HG02885 (cell line): ENCODE measurements at regions not wholly inside any gene's neighbourhood (a gene's known extent, or its start where the extent isn't known, plus 50 kb on each side); places are given as distances from the start of the nearest gene placed in this dataset.

ENCODE experiments used
- ATAC-seq: cut with Tn5 transposase; IDR thresholded peaks from one replicate; pipeline ENCODE4 v1.9.1; 2021; ENCODE audit warnings: mild to moderate bottlenecking; ENCODE audit not compliant: unreplicated experiment, poor library complexity

DNA sequence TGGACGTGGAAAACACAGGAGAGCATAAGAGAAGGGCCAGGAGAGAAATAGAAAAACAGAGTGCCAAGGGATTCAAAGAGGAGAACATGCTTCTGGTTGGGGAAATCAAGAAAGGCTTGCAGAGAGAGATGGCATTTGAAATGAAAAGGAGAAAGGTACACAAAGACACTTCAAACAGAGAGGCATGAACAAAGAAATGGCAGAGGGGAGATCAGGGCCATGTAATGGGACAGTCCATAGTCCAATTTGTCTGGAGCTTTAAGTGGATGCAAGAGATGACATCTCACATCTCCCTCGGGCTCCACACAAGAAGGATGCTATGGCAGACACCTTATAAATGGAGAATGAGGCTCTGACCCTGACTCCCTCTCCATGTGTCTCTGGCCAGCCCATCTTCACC lies 331.1 kb downstream of the MLLT3 start:
- no peak for ATAC-seq

DNA sequence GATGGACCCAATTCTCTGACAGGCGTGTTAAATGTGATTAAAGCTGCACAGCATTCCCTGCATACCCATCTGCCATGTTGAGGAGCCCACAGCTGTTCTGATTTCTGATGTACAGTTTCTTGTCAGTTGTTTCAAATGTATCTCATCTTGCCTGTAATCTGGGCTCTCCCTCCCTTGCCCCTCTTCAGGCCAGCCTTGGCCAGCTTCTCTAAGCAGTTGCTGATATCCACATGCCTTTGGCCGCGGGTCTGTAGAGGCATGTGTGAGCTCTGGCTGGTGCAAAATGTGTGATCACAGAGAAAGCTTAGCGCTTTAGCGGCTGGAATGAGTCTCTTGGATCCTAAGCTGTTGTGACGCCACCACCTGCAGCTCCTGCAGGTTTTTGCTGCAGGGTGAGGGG lies 332.0 kb downstream of the MLLT3 start:
- no peak for ATAC-seq

DNA sequence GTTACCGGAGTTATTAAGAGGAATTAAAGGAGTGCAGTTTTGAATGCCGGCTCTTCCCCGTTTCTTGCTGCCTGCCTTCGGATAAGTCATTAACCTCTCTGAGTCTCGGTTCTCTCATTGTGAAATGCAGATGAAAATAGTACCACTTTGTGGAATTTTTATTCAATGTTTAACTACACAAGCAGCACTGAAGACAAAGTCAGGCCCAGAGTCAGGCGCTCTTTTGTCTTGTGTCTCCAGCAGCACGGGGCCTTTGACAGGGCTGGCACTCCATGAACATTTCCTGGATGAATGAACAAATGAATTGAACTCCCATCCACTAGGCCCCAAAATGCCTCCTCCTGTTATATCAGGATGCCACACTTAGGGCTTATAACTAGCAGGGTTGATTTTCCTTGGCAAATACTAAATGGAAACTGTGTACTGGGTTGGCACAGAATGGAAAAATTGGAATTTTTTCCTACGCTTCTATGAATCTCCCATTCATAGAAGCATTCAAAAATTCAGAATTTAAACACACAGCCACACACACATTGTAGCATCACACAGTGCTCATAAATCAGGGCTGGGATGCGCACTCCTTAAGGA lies 332.8 kb downstream of the MLLT3 start:
- ATAC-seq = no peak

DNA sequence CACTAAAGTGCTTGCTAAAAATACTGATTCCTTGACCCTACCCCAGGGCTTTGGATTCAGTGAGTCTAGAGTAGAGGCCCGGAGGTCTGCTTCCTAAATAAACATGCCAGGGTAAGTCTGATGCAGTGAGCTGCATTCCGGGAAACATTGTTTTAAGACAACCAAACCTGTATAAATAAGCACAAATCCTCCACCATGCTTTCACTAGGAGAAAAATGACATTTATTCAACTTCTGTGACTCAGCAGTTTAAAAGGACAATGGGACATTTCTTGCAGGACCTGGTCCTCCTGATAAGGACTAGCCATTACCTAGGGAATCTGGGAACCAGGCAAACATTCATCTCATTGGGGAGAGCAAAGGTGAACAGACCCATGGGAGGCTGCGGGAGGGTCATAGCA lies 335.3 kb downstream of the MLLT3 start:
- ATAC-seq = no peak

DNA sequence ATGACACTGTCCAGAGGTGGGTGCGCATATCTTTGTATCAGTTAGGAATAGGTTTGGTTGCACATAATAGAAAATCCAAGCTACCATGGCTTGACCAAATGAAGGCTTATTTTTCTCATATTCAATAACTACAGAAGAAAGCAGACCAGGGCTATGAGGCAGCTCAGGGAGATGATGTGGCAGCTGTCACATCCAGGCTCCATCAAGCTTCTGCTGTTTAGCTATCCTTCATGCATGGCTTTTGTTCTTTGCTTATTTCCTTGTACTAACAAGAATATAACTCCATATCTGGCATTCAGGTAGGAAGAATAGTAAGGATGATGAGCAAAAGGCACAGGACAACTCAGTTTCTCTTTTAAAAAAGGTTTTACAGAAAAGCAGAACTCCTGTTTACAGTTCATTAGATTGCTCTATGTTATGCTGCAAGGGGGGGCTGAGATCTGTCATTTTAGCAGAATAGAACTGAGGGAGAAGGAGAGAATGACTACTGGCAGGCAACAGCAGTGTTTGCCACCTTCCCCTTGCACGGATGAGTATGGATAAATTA lies 336.1 kb downstream of the MLLT3 start:
- ATAC-seq = no peak

DNA sequence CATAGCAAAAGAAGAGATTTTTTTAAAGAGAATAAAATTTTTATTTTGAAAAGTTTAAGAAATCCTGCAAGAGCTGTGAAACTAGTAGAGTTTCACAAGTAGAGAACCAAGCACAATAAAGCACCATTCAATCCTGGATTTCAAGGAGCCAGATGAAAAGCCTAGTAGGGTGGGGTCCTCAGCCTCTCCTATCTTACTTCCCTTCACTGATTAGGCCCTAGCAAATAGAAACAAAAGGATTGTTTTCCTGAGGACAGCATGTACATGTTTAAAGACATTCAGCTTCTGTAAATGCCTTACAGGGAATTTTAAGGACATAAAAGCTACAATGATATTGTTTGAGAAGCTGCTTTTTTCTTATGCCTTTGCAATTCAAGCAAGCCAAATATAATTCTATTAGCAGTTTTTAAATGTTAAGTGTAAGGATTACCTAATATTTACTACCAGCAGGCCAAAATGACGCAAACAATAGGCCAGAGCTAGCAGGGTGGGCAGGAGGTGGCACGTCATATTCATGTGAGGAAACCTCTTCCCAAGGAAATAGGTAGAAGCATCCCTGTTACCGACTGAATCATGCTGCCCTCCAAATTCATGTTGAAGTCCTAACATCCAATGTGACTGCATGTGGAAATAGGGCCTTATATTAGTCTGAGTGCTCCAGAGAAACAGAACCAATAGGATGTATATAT lies 337.6 kb downstream of the MLLT3 start:
- no peak for ATAC-seq

DNA sequence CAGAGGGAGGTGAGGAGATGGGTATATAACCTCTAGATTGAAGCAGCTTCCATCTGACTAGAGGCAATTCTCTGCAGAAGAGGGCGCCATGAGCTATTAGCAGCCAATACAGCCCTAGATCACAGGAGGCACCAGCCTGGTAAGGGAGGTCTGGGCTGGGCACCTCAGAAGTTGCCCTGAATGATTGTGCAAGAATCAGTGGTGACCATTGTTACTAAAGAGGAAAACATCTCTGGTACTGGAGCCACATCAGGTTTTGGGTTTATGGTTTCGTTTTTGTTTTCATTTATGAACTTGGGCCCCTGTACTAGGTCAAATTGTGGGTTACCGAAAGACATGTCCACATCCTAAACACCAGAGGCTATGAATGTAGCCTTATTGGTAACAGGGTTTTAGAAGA lies 342.0 kb downstream of the MLLT3 start:
- ATAC-seq = no peak

DNA sequence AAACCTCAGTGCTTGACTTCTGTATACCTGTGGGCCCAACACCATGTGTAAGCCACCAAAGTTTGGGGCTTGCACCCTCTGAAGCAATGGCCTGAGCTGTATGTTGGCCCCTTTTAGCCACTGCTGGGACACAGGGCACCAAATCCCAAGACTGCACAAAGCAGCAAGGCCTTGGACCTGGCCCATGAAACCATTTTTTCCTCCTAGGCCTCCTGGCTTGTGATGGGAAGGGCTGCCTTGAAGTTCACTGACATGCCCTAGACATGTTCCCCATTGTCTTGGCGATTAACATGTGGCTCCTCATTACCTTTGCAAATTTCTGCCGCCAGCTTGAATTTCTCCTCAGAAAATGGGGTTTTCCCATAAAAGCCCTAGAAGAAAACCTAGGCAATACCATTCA lies 345.5 kb downstream of the MLLT3 start:
- no peak for ATAC-seq

DNA sequence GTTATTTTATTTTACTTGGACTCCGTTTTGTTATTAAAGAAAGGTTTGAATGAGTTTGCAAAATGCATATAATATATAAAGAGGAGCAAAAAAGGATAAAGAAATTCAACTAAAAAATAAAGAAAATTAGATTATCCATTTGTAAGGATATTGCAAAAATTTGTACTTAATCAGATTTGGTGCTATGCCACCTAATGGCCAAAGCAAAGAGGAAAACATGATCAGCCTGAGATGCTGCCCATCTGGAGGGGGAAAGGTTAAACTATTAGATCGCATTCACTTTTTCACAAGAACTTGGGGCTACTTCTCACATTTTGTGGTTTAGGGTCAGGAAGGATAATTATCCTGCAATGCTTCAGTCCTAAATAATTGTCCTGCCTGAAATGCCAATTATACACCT lies 350.6 kb downstream of the MLLT3 start:
- ATAC-seq = no peak

DNA sequence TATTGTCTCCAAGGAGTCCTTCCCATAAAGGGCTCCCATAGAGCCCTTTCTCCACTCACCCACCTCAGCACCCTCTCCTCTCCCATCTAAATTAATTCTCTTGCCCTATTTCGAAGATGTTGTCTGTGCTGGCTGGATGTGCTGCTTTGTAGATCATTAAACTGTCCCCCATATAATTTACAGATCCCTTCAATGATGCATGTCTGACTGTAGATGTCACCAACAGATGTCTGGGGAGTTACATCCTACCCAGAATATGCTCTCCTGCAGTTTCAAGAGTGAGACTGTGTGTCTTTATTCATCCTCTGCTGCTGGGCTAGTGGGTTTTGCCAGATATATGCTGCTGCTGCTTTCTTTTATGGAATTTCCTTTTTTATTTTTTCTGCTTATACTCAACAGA lies 351.2 kb downstream of the MLLT3 start:
- ATAC-seq = no peak

DNA sequence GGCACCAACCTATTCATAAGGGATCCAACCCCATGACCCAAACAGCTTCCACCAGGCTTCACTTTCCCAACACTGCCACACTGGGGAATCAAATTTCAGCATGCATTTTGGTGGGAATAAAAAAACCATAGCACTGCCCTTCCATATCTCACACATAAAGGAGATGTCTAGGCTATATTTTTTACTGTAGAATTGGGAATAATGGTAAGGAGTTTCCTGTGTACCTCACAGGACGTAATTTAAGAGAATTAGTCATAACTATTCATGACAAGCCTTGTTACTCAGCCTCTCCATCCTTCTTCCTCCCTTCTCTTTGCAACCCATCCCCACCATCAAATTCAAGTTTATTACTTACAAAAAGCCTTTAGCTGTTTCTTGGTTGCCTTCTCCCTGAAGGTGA lies 352.1 kb downstream of the MLLT3 start:
- ATAC-seq = no peak

DNA sequence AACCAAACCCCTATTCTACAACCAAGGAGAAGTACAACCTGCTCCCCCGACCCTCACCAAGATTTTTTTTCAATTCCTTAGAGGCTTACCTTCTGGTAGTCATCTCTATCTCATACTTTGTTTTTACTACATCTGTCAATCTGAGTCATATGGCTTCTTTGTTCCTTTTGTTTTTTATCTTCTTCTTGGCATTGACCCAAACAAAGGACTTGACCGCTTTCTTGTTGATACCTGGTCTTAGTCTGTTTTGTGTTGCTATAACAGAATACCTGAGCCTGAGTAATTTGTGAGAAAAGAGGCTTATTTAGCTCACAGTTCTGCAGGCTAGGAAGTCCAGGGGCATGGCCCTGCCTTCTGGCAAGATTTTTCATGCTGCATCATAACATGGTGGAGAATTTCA lies 352.7 kb downstream of the MLLT3 start:
- no peak for ATAC-seq

DNA sequence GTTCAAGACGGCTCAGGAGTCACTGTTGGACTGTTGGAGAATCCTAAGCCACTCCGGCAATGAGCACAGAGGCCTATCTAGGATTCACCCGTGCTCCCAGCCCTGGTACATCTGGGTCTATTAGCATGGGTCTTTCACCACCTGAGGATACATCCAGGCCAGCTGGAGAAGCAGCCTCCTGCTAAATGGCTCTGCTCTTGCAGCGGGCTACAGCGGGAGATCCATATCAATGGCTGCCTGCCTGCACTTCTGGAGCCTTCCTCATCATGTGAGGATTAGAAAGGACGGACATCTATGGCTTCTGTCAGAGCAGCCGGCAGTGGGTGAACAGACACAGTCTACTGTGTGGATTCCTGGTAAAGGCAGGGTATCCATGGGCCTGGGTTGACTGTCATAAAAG lies 357.4 kb downstream of the MLLT3 start:
- no peak for ATAC-seq

DNA sequence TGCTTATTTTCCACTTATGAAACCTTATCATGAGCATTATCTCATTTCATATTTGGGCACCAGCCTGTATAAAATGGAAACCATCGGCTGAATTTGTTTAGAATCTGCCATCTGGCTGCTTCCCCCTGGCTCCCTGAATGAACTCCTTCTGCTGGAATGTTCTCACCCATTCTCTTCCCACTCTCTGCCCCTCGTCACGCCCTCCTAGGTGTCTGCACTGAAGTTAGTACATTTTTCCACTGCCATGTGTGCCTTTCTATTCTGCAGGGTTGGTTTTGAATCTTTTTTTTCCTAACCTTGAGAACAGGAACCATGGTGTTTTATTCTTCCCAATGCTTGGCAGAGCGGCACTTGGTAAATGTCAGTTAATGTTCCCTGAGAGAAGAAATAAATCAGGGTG lies 359.7 kb downstream of the MLLT3 start:
- ATAC-seq = no peak

DNA sequence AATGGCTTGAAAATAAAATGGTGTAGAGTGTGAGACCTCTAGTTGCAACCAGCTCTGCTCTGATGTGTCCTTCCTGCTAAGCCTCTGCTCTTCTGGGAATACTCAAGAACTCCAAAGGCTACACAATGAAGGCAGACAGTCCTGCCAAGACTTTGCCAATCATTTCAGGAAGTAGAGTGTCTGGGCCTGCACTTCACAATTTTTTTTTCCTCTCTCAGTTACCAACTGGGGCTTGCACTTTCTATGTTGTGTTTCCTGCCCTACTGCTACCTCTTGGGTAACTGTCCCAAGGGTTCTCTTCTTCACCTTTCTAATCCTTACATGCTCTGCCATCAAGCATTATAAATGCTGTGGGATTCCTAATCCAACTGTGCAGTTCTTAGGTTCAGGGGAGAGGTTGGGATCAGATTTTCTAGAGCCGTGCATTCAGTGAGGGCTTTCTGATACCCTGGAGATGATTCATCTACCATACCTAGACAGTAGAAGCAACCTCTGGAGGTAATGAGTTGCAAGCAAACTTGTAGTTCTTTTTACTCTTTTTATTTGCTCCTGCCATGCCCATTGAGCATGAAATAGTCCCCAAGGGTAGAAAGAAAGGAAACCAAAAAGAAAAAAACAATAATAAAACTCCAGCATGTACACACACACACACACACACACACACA lies 365.9 kb downstream of the MLLT3 start:
- ATAC-seq = no peak

DNA sequence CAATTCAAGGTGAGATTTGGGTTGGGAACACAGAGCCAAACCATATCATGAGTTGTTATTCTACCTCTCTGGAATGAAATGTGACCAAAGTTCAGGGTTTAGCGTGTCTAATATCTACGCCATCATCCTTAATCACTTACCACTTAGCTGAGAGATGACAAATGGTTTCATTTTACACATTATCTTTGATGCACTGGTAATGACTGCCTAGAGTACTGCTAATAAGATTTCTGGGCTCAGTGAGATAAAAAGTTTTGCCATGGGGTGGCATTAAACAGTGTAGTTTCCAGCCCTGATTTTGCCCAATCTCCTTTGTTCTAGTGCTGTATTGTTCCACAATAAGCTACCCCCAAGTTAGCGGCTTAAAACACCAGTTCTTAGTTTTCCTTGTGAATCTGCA lies 367.2 kb downstream of the MLLT3 start:
- no peak for ATAC-seq

DNA sequence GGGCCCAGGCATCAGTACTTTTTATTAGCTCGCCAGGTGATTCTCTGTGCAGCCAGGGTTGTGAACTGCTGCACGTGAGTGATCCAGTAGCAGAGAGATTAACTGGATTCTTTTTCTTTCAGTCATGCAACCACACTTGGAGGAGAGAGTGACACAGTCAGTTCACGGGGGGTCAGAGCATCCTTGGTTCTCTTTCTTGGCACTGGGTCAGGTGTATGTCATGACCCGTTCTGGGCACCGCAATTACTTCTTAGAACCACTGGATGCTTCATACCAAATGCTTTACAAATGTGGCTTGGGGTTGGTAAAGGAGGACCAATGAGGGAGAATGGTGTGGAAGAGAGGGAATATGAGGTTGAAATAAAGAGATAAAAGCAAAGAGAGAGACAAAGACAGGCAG lies 368.7 kb downstream of the MLLT3 start:
- no peak for ATAC-seq

DNA sequence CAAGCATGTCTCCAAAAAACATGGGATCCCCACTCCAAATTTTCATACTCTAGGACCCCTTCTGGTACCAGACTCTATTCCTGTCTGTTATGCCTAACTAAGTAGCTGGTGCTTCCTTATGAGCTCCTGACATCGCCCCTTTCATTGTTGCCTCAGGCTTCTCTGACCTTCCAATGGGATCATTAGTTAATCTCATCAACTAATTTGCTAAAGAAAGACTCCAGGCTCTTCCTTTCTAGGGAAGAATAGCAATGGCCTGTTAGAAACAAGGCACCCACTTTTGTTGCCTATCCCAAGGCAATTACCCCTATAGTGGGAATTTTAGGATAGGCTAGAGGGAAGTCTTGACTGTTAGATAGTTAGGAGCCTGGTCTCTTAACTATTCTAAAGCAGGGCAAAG lies 369.5 kb downstream of the MLLT3 start:
- no peak for ATAC-seq

DNA sequence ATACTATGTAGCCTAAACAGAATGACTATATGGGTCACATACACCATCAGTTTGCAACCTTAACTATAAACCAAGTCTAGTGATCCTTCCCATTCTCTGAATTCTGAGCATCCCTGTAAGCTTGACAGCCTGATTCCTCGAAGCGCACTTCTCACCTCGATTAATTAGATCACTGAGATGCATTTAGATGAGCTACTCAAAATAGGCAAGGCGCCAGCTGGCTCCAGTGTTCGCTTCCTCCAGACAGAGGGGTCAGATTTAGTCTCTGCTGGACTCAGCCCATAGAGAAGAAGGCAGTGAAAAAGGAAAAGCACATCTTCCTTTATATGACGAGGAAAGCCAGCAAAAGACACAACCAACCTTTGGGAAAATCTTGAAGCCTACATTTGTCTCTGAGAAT lies 371.5 kb downstream of the MLLT3 start:
- ATAC-seq = no peak

DNA sequence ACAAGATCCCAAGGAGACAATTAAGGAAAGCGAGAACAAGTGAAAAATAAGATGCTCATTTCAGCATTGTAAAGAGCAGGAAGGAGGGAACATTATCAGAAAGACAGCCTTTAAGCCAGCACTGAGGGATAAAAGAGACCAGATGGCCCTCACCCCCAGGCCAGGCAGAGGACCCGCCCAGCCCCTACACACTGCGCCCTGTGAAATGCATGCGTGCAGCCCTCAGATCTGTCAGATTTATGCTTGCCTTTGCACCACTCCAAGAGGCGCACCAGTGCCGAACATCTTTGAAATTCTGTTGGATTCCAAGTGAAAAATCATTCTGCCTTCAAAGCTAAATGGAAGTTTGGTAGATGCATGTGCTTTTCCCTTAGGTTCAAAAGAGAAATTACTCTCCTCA lies 378.0 kb downstream of the MLLT3 start:
- no peak for ATAC-seq

DNA sequence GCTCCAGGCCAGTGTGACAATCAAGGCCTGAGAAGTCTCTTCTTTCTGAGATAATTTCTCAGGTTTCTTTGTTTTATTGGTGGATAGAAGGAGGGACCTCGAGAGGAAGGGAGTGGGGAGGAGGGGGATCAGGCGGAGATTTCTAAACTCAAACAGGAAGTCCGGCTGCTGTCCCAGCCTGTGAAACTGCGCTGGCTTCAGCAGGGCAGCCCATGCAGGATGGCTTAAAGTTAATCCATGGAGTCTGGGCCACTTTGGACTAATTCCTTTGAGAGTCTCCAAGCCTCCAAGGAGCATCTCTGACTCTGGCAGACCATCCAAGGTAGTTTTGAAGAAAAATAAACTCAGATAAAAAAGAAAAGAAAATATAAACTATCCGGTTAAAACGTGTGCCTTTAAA lies 378.5 kb downstream of the MLLT3 start:
- no peak for ATAC-seq
